ENCODE measurements at regions not wholly inside any gene's neighbourhood (a gene's known extent, or its start where the extent isn't known, plus 50 kb on each side); places are given as distances from the start of the nearest gene placed in this dataset.

GRCh38 chr4:34709564-34709963 lies 1534.8 kb downstream of the ARAP2 start:
- no peak overlapping the region for H3K4me2 ChIP-seq (ENCODE audit: insufficient read depth in 1 of 2, low read depth in 2 of 2, low read length in 2 of 2)
- no peak overlapping the region for H3K27ac ChIP-seq (ENCODE audit: low read depth, low read length)
- no peaks in the 10 kb centered on the region for H3K23me2 ChIP-seq (ENCODE audit: low read depth, low read length)
- H4K20me1 ChIP-seq (replicated peaks in 1 of 2; ENCODE audit: control insufficient read depth in 1 of 2, insufficient read depth in 2 of 2, low read length in 2 of 2), result no peaks in the 10 kb centered on the region
- H2AFZ ChIP-seq (ENCODE audit: low read length), result no peak overlapping the region
- H3K56ac ChIP-seq (replicated peaks; ENCODE audit: insufficient read length, low read depth, low read length), result no peak overlapping the region
- H2BK120ac ChIP-seq (replicated peaks; ENCODE audit: low read depth, low read length), result no peak overlapping the region
- no peak overlapping the region for H2BK12ac ChIP-seq (ENCODE audit: low read depth, low read length)
- H3K79me1 ChIP-seq (ENCODE audit: low read depth, low read length), result no peaks in the 10 kb centered on the region
- no peaks in the 10 kb centered on the region for H3K4me1 ChIP-seq (replicated peaks in 1 of 4; ENCODE audit: control insufficient read depth in 3 of 4, insufficient read depth in 4 of 4, low read length in 3 of 4)
- no peak overlapping the region for H2BK15ac ChIP-seq (ENCODE audit: low read length)
- H2BK5ac ChIP-seq (ENCODE audit: low read depth, low read length), result no peak overlapping the region
- no peak overlapping the region for H2AK5ac ChIP-seq (ENCODE audit: low read depth, low read length)
- no peak overlapping the region for H3K9ac ChIP-seq (replicated peaks in 1 of 4; ENCODE audit: extremely low read depth in 1 of 4, low read depth in 3 of 4, low read length in 3 of 4)
- H3K9me3 ChIP-seq (ENCODE audit: insufficient read depth in 2 of 2, low read depth in 1 of 2, low read length in 1 of 2), result peaks cover 2 to 6% of the 10 kb centered on the region in 2 experiments; a peak in 3 of 4 replicates
- no peak overlapping the region for H4K8ac ChIP-seq (ENCODE audit: extremely low read depth, insufficient read depth, low read length)
- H3K14ac ChIP-seq (ENCODE audit: insufficient read length), result no peak overlapping the region
- no peaks in the 10 kb centered on the region for H3K36me3 ChIP-seq (ENCODE audit: control insufficient read depth in 2 of 4, insufficient read depth in 4 of 4, low read length in 3 of 4)
- peaks cover 0 to 1% (median 0%) of the 10 kb centered on the region in 4 experiments; a peak in 1 of 7 replicates for H3K27me3 ChIP-seq (replicated peaks in 1 of 4; ENCODE audit: control insufficient read depth in 3 of 4, extremely low read depth in 1 of 4, insufficient read depth in 3 of 4, low read length in 3 of 4)
- CTCF ChIA-PET (ENCODE audit: partially characterized antibody), result interaction anchor here (1.0 kb wide), 1 partner anchor 196 kb away, joined by 3 read pairs; no protein-coding TSS in a partner anchor
- H4K91ac ChIP-seq (replicated peaks; ENCODE audit: insufficient read length, low read length), result no peak overlapping the region
- no peak for DNase-seq (ENCODE audit: low read depth in 1 of 2, low spot score in 2 of 2)
- H2BK20ac ChIP-seq (ENCODE audit: low read length), result no peak overlapping the region
- WGBS, 2 experiments (ENCODE audit: extremely low coverage in 1 of 2, insufficient coverage in 1 of 2, insufficient read length in 1 of 2, insufficient replicate concordance in 2 of 2, low coverage in 1 of 2, low lambda C conversion rate in 2 of 2, missing lambda C conversion rate in 1 of 2), result 94% methylated on average over 1 of the region's 1 CpG; no CpG with 5 or more reads in 1 of the 2 experiments
- no peak overlapping the region for H4K5ac ChIP-seq (ENCODE audit: insufficient read length, low read depth, low read length)
- no peak for FAIRE-seq
- H3K18ac ChIP-seq (ENCODE audit: extremely low read depth, low read length), result no peak overlapping the region
- no peak for TF ChIP-seq NRF1 (IDR thresholded peaks at IDR 0.05; ENCODE audit: low read depth, low read length)
- no peak for TF ChIP-seq USF2 (IDR thresholded peaks at IDR 0.05; ENCODE audit: low read length)
- TF ChIP-seq CREB1 (IDR thresholded peaks at IDR 0.05), result no peak
- no peak for TF ChIP-seq SP1 (IDR thresholded peaks at IDR 0.05; ENCODE audit: low read depth, low read length)
- TF ChIP-seq TEAD4 (IDR thresholded peaks at IDR 0.05; ENCODE audit: low read depth, low read length), result no peak
- no peak for TF ChIP-seq MAFK (IDR thresholded peaks at IDR 0.05; ENCODE audit: low read depth, low read length)
- no peak for TF ChIP-seq ASH2L (IDR thresholded peaks at IDR 0.05; ENCODE audit: low read length)
- no peak for TF ChIP-seq CHD1 (IDR thresholded peaks at IDR 0.05; ENCODE audit: low read depth, low read length)
- TF ChIP-seq KDM1A (IDR thresholded peaks at IDR 0.05; ENCODE audit: borderline replicate concordance, low read length), result no peak
- no peak overlapping the region for H3K4me3 ChIP-seq (ENCODE audit: extremely low read depth in 1 of 4, insufficient read depth in 2 of 4, low read depth in 3 of 4, low read length in 4 of 4)
- POLR2A ChIA-PET (ENCODE audit: partially characterized antibody), result no interaction called here
- no peaks in the 10 kb centered on the region for H3K79me2 ChIP-seq (ENCODE audit: control insufficient read depth in 1 of 2, insufficient read depth in 2 of 2, low read length in 2 of 2)
- H3K4ac ChIP-seq (replicated peaks; ENCODE audit: insufficient read length, low read depth, low read length), result no peak overlapping the region
- no peak overlapping the region for H3K23ac ChIP-seq (ENCODE audit: insufficient read length)
